A673 (cell line): ENCODE measurements at regions not wholly inside any gene's neighbourhood (a gene's known extent, or its start where the extent isn't known, plus 50 kb on each side); places are given as distances from the start of the nearest gene placed in this dataset.

Experiments
- CTCF ChIP-seq: fragments of 300-800, 200-600 bp; sonication (generic); conservative IDR thresholded peaks from 2 replicates; pipeline ENCODE4 v1.5.1; 2017; ENCODE audit warnings: low read depth, mild to moderate bottlenecking, antibody characterized with exemption, low read length, moderate library complexity, mixed read lengths
- EZH2 ChIP-seq: fragments of 200-600 bp; sonication (generic); IDR thresholded peaks from 2 replicates; pipeline ENCODE4 v1.6.1; 2017; ENCODE audit warnings: borderline replicate concordance, low read depth, mild to moderate bottlenecking, mixed read lengths, antibody characterized with exemption, low read length; ENCODE audit not compliant: poor library complexity, severe bottlenecking

DNA sequence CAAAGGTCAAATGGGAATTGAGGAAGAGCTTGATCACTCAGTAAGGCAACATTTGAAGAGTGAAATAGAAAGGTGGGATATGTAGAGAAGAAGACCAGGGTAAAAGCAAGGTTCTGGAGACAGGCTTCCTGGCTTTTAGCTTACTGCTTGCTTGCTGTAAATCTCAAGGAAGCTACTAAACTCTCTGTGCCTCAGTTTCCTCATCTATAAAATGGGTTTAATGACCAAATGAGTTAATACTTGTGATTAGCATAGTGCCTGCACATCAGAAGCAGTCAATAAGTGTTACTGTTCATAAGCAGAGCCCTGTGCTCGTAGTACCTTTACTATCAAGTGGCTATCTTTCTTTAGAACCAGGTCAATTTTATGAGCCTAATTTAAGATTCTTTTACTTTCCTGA is 222.2 kb upstream of the ITGA4 start:
- no peak for TF ChIP-seq EZH2
- no peak for TF ChIP-seq CTCF
